ENCODE measurements at regions not wholly inside any gene's neighbourhood (a gene's known extent, or its start where the extent isn't known, plus 50 kb on each side); places are given as distances from the start of the nearest gene placed in this dataset.
"Not testable (repeated sequence)": the region's sequence is repeated elsewhere in the genome, so short reads cannot be mapped to it uniquely, and the experiment has no call there.

- DNase-seq (ENCODE audit: low read depth) = no peak
These were observed 112.3 kb downstream of the MIAT start for GRCh38 chr22:26769663-26770062.

- no peak for DNase-seq (ENCODE audit: low read depth)
These were observed 113.2 kb downstream of the MIAT start for GRCh38 chr22:26770624-26771023.

- DNase-seq (ENCODE audit: low read depth) = not testable (repeated sequence)
These were observed 115.7 kb downstream of the MIAT start for GRCh38 chr22:26773054-26773453.

- no peak for DNase-seq (ENCODE audit: low read depth)
These were observed 118.0 kb downstream of the MIAT start for GRCh38 chr22:26775394-26775793.

- no peak for DNase-seq (ENCODE audit: low read depth)
These were observed 119.9 kb downstream of the MIAT start for GRCh38 chr22:26777156-26777801.

GRCh38 chr22:26778372-26778771, 121.0 kb downstream of the MIAT start:
- no peak for DNase-seq (ENCODE audit: low read depth)

GRCh38 chr22:26779108-26779507, 121.7 kb downstream of the MIAT start:
- DNase-seq (ENCODE audit: low read depth) = no peak

- DNase-seq (ENCODE audit: low read depth) = no peak
These were observed 122.5 kb downstream of the MIAT start for GRCh38 chr22:26779929-26780328.

- DNase-seq (ENCODE audit: low read depth) = no peak
These were observed 123.1 kb downstream of the MIAT start for GRCh38 chr22:26780521-26780920.

GRCh38 chr22:26781062-26781461, 123.7 kb downstream of the MIAT start:
- DNase-seq (ENCODE audit: low read depth) = no peak

- no peak for DNase-seq (ENCODE audit: low read depth)
These were observed 124.2 kb downstream of the MIAT start for GRCh38 chr22:26781596-26781995.

GRCh38 chr22:26783885-26784284, 126.5 kb downstream of the MIAT start:
- no peak for DNase-seq (ENCODE audit: low read depth)

GRCh38 chr22:26784772-26785171, 127.4 kb downstream of the MIAT start:
- DNase-seq (ENCODE audit: low read depth) = no peak

- no peak for DNase-seq (ENCODE audit: low read depth)
These were observed 128.5 kb downstream of the MIAT start for GRCh38 chr22:26785932-26786331.

- DNase-seq (ENCODE audit: low read depth) = no peak
These were observed 129.0 kb downstream of the MIAT start for GRCh38 chr22:26786398-26786797.

- DNase-seq (ENCODE audit: low read depth) = no peak
These were observed 132.6 kb downstream of the MIAT start for GRCh38 chr22:26789951-26790350.

- DNase-seq (ENCODE audit: low read depth) = no peak
These were observed 135.1 kb downstream of the MIAT start for GRCh38 chr22:26792522-26792921.

GRCh38 chr22:26796785-26797184, 139.4 kb downstream of the MIAT start:
- no peak for DNase-seq (ENCODE audit: low read depth)

- DNase-seq (ENCODE audit: low read depth) = no peak
These were observed 140.5 kb downstream of the MIAT start for GRCh38 chr22:26797910-26798309.

GRCh38 chr22:26798462-26799065, 141.2 kb downstream of the MIAT start:
- no peak for DNase-seq (ENCODE audit: low read depth)

- DNase-seq (ENCODE audit: low read depth) = no peak
These were observed 143.5 kb downstream of the MIAT start for GRCh38 chr22:26800858-26801257.

GRCh38 chr22:26801449-26801848, 144.1 kb downstream of the MIAT start:
- no peak for DNase-seq (ENCODE audit: low read depth)

- no peak for DNase-seq (ENCODE audit: low read depth)
These were observed 146.9 kb downstream of the MIAT start for GRCh38 chr22:26804315-26804714.

GRCh38 chr22:26804911-26805539, 147.6 kb downstream of the MIAT start:
- no peak for DNase-seq (ENCODE audit: low read depth)

All from fibroblast of the conjunctiva (primary cell).